HS-27A (cell line): ENCODE measurements at regions not wholly inside any gene's neighbourhood (a gene's known extent, or its start where the extent isn't known, plus 50 kb on each side); places are given as distances from the start of the nearest gene placed in this dataset.

ENCODE experiments used
- DNase-seq: peaks from one replicate; pipeline ENCODE4 v3.0.0-alpha.2; 2012; ENCODE audit warnings: low read depth, missing footprints

DNA sequence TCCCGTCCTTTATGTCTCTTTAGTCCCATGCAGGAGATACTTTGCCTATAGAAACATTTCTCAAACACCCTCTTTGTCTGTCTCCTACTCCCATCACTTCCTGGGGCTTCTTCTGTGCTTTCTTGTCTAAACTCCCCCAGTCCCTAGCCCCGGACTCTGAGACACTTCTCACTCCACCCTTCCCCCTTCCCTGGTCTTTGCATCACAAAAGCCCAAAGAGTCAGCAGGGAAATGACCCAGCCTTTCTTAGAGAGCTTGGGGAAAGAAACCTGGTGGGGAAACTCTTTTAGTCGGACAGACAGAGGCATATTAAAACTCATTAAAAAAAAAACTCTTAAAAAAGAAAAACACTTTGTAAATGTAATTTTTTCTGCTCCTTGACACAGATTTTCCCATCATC is 211.2 kb downstream of the TJP1 start:
- DNase-seq: no peak

DNA sequence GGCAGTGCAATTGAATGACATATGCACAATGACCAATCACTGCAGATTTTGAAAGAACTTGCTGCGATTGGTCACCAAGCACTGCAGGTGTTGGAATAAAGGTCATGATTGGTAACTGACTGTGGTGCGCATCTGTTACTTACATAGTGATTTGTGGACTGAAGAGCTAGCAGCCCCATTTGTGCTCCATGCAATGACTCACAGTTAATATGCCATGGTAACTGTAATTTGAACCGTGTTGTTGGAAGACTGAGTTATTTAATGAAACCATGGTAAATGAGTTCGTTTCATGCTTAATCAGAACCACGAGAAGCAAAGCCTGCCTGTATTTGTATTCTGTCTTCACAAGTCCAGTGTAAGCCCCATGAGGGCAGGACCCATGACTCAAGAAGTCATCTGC is 220.5 kb downstream of the TJP1 start:
- no peak for DNase-seq

DNA sequence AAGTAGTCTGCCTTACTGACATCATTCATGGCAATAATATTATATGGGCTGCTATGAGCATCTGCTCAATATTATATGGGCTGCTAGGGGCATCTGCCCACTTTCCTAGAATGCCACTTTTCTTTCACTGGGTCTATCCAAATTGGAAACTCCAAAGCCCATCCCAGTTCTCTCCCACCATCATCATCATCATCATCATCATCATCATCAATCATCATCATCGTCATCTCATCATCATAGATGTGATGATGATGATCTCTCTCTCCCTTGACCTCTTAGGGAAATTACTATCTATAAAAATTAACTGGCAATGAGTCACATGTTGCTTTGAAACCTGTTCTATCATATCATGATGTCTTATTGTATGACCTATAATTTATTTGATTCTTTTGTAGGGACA is 222.0 kb downstream of the TJP1 start:
- DNase-seq: no peak

DNA sequence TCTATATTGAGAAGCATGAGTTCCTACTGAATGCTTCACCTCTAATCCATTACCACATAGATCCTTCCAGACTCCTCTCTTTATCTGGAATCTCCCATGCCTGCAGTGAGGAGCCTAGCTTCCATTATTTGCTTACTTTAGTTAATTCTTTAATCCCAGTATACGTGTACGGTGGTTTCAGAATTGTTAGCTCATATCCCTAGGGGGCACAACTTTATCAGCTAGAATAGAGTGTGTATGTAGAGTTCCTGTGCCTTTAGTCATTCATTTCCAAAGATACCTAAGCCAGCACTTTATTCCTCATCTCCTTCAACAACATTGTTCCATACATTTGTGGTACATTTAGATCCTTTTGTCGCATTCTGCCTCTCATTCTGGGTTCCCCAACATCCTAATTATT is 226.0 kb downstream of the TJP1 start:
- peak; percentile 17 for DNase-seq

DNA sequence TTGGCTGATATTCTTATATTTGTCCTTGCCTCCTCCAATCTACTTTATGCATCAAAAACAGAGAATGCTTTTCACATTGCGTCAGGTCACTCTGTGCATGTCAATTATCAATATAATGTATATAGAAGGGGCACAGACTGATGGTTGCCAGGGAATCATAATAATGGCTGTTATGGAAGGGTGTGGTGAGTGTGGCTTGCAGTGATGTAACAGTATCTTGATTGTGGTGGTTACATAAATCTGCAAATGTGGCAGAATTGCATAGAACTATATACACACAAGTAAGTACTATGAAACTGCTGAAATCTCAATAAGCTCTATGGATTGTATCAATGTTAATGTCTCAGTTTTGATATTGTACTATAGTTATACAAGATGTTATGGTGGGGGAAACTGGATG is 228.6 kb downstream of the TJP1 start:
- no peak for DNase-seq

DNA sequence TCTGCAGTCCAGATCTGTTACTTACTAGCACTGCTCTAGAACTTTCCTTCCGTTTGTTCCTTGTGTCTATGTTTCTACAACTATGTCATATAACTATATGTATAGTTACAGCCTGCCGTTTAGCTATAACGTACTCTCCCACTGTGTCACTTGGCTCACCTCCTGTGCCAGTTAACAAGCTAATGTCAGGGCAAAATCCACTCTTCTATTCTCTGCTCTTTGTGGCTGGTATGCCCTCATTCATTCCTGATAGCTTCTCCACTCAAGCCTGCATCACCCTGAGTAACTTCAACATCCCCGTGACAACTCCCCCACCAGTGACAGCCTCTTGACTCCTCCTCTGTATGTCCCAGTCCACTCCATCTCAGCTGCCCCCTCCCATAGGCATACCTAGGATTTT is 229.2 kb downstream of the TJP1 start:
- DNase-seq: no peak

DNA sequence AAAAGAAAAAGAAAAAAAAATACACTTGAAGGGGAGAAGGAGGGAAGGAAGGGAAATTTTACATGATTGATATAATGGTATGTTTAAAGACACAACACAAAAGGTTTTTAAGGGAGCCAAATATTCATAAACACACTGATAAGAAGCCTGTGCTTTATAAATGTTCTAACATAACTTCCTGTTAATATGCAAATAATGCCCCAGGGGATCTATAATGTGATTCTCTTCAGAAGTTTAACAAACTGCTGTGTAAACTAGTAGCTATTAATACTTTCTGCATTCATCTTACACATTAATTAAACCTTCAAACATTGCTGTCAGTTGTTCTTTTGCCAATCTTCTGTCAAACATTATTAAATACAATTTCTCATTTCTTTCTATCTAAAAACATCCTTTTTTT is 231.6 kb downstream of the TJP1 start:
- no peak for DNase-seq

DNA sequence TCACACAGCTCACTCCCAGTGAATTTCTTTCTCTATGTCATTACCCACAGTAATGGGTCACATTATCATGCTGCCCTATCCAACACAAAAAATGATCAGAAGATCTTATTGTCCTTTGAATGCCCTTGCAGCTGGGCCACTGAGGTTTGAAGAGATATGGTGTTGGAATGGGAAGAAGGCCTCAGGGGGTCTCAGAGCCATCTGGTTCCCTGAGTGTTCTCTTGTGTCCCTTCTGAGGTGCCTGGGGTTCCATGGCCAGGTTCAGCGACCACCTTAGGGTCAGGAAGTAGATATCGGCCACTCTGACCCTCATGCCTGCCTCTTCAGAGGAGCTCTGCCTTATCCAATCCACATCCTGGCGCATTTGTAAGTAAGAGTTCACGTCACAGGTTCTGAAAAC is 232.3 kb downstream of the TJP1 start:
- no peak for DNase-seq

DNA sequence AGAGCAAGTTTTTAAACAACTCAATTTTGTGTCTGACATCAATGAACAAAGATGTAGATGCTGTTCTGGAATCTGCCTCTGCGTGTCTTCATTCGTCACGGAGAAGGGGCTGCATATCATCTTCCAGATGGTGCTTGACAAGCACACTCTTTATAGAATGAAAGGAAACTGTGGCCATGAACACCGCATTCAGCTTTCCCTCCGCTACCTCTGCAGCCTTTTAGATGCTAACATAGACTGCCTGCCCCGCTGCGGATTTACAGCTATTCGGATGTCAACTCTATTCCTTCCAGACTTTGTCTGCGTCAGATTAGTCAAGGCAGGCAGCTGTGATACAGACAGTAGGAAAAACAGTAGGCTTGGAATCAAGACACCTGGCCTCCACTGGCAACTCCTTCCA is 232.9 kb downstream of the TJP1 start:
- no peak for DNase-seq

DNA sequence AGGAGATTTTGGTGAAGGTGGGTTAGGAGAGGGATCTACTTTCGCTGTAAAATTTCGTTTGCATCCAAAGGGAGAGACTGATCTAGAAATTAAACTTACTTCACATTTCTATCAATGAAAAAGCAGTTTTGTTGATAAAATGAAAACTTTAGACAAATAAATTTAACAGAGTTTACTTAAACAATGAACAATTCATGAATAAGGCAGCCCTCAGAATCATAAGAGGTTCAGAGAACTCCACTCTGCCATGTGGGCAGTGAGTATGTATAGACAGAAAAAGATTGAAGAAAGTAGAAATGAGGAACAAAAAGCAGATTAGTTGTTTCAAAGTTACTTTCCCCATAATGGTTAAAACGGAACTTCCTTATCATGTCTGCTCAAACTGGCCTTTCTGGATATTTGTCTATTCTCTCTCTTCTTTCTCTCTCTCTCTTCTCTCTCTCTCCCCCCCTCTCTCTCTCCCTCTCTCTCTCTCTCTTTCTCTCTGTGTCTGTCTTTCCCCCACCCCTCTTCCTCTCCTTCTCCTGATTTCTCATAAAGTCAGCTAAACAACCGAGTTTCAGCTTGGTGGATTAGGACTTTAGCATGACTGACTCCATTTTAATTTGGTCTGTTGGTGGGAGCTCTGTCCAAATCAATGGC is 248.9 kb downstream of the TJP1 start:
- no peak for DNase-seq

DNA sequence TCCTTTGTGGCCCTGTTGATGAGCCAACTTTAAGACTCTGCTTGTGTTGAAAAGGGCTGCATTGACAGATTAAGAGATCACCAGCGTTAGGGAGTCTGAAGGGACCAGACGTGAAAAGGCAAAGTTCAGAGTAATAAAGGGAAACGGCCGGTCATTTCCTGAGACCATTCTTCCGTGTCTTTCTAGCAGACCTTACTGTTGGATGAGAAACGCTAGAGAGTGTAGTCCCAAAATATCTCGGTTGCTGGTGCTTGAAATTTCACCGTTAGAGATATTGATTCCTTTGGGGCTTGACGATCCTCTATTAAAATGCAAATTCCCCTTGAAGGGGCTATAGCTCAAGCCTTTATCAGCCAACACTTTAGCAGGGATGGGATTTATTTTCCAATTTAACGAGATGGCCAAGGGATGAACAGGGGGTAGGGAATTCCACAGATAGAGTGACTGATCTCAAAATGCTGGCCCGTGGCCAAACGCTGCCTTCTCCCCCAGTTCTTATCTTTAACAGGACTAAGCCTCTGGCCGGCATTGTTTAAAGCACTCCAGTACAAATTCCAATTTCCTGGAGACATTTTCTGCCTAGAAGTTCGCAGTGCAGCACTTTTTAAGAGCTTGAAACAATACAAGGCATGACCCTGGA is 250.4 kb downstream of the TJP1 start:
- DNase-seq: no peak

DNA sequence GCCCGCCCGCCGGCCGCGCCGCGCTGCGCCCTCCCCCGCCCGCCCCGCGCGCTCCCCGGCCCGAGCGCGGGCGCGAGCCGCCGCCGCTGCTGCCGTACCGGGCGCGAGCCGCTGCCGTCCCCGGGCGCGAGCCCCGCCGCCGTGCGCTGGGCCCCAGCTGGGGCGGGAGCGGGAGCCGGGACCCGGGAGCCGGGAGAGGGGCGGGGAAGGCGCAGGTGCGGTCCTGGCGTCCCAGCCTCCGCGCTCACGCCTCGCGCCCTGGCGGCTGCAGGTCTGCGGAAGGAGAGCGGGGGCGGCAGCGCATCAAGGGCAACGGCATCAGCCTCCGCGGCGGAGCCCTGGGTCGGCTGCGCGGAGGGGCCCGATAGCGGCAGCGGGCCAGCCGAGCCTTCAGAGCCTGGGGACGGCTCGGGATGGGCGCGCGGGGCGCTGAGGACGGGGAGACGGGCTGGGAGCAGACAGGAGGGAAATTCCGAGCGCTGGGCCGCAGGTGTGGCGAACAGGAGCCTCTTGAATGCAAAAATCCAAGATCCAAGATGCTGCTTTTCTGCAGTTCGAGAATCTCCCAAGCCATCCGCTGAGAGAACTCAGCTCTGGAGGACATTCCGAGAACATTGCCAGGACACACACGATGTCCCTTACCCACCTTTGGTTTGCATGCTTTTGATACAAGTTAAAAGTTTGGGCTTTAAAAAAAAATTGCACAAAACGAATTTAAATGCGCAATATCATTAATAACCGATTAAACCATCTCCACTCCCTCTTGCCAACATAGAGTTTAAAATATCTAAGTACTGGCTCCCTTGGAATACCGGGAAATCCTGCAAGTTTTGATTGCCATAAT is 251.1 kb downstream of the TJP1 start:
- no peak for DNase-seq

DNA sequence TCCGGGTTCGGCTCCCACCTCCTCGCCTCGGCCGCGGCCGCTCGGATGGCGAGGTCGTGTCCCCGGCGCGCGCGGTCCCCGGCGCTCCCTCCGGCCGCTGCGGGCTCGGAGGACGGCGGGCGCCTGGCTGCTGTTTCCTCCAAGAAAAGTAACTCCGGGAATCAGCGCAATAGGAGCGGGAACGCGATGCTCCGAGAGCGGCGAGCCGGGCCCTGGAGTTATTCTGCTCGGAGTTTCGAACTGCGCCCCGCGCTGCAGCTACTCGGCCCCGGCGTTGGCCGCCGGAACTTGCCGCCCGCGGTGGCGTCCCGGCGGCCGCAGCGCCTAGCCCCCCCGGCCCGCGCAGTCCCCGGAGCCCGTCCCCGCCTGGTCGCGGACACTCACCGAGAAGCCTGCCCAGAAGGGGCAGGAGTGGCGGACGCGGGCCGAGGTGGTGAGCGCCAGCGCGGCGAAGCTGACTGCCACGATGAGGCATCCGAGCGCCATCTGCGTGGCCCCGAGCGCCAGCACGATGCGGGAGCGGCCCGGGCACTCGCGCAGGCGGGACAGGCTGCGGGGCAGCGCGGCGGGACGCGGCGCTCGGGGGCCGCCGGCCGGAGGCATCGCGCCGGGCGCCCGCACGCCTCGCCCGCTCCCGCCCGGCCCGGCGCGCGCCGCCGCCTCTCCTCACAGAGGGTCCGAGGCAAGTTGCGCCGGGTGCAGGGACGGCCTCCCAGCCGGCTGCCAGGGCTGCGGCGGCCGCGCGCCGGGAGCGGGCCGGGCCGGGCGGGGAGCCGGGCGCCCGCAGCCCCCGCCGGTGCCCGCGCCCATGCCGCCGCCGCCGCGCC is 251.9 kb downstream of the TJP1 start:
- DNase-seq: no peak

DNA sequence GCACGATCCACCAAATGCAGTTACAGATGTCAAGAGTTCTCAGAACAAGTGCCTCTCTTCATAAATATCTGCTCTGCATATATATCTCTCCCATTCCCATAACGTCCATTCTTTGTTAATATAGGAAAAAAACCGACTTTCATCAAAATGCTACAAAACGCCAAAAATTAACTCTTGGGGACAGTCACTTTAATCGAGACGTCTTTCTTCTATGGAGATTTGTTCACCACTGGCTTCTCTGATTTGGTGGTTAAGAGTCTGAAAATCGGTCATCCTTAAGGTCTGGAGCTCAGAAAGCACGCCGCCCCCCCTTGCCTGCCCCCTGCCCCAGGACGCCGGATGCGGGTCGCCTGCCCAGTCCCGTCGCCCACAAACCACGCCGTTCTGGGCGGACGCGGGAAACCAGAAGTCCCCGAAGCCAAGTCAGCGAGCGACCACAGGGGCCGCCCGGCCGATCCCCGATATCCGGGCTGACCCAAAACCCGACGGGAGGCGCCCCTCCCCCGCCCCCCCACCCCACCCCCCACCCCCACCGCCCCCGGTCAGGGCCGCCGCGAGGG is 252.7 kb downstream of the TJP1 start:
- DNase-seq: no peak

DNA sequence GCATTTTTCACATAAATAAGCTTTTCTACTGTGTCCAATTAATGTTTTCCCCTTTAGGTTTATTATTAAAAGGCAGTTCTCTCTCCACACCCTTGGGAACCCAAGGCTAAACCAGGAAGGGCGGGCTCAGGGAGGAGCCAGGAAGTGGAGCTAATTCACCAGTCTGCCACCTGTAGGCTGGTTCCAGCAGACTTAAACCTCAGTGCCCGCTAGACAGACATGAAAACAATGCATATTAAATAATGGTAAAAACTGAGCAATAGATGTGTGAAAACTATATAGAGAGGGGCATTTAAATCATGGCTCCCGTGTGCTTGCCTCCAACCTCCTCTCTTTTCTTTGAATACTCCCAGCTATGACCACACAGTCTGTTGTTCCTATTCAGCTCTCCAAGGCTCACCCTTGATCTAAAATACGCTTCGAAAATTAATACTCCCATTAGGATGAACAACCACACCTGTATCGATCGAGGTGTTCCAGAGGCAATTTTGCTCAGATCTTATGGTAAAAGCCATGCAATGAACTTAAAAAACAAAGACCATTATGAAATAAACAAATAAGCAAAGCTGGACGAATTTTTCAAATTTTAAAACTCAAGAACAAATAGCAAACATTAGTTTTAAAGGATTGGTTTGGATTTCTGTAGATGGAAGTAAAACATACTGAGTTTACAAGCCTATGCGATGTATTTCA is 253.3 kb downstream of the TJP1 start:
- no peak for DNase-seq

DNA sequence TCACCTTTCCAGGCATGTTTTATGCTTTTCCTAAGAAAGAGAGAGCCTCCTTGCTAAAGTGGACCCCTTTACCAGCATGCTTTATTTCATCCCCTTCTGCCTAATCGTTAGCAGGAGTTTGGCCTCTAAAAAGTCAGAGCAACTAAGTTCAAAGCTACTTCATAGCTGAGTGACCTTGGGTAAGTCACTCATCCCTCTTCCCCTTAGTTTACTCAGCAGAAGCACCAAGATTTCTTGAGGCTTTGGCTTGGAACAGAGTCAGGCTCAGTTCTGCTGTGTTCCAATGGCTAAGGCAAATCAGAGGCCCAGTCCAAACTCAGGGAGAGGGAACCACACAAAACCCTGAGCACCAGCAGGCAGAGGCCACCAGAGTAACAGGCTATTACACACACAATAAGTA is 254.9 kb downstream of the TJP1 start:
- no peak for DNase-seq

DNA sequence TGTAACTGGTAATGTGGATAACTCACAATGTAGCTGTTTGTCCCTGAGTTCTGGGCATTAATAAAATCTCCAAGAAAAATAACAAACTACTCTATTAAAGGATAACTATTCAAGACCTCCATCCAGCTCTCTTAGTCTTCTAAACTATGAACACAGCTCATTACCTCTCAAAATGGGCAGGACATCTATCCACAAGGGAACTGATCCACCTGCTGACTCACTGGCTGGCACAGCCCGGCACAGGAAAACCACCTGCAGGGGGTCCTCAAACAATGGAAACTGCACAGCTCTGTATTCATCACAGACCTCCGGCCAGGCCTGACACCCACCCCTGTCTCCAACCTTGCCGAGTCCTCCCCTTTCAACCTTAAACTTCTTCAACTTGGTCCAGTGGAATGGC is 255.4 kb downstream of the TJP1 start:
- no peak for DNase-seq

DNA sequence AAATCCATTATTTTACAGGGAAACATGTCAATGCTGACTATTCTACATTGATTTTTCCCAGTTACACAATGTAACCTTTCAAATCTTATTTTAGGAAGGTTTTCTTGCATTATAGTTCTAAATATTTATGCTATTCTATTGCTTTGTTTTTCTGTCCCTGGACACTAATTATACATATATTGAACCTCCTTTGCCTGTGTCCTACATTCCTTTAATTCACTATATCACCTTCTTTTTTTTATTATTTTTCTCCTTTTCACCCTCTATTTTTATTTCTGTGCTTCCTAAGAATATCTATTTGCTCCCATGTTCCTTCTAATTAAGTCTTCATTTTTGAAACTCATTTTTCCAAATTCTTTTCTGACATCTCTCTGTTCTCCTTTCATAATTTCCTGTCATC is 259.2 kb downstream of the TJP1 start:
- no peak for DNase-seq

DNA sequence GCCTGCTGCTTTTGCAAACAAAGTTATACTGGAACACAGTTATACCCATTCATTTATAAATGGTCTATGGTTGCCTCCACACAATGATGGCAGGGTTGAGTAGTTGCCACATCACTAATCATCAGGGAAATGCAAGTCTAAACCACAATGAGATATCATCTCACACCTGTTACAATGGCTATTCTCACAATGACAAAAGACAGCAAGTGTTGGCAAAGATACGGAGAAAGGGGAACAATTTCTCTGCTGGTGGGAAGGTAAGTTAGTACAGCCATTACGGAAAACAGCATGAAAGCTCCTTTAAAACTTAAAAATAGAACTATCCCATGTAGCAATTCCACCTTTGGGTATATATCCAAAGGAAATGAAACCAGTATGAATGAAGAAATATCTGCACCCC is 261.4 kb downstream of the TJP1 start:
- no peak for DNase-seq

DNA sequence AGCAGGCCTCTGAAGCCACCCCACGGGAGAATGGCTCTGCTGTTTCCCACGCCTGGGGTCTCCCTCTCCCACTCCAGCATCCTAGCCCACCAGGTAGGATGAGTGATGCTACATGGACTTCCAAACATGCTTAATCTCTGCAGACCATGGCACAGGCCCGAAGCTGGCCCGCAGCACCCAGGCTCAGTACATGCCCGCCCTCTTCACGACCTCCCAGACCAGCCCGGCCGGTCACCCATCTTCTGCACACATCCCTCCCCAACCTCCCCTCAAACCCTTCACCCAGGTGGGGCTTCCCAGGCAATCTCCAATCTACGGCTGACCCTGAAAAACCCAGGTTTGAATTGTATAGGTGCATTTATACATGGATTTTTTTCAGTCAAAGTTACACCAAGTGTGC is 264.0 kb downstream of the TJP1 start:
- DNase-seq: no peak

DNA sequence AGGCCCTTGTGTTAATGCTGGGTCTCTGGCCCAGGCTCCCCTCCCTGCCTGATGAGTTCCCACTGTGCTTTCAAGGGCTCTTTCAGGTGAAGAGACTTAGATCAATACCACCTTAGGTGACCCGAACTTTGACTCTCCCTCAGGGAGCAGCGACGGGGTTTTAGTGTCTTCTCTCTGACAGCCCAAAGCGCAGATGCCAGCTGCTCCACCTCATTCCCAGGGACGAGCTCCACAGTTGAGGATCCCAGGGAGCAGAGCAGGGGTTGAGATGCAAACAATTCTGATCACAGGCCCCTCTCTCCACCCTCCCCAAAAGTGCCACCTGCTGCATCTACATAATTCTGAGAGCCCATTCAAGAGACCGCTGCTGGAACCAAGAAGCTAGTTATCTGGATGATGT is 265.1 kb downstream of the TJP1 start:
- no peak for DNase-seq

DNA sequence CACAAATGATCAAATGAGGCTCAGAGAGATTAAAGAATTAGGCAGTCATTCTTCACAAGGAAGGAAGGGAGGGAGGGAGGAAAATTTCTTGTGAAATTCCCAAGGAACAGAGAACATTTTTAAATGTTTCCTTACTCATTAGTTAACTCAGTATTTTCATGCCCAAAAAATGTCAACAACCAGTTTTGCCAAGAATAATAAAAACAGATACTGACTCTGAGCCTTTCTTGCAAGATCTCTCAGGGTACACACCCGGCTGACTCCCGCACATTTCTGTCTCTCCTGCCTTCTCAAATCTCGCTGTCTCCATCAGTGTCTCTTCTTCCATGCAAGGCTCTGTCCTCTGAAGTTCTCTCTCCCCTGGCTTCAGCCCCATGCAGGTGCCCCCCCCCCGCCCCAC is 265.9 kb downstream of the TJP1 start:
- DNase-seq: no peak
